ENCODE measurements at regions not wholly inside any gene's neighbourhood (a gene's known extent, or its start where the extent isn't known, plus 50 kb on each side); places are given as distances from the start of the nearest gene placed in this dataset.
A peak's percentile ranks its signal among the peaks of the same experiment; 100 is the strongest.

DNA sequence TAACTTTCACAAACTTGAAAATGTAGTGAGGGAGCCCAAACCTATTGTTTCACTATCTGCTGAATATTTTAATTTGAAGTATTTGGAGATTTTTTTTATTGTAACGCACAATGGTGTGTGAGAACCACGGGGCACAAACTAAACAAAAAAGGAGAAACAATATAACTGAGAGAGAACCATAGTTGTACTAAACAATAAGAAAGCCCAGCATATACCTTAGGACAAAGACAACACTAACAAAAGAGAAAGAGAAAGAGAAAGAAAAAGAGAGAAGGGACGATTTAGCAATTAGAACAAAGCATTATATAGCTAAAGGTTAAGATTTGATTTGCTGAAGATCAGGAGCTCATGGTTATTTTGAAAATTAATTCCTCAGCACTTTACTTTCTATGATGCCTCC, 906.0 kb upstream of the NXPH2 start:
- H3K4me1 Mint-ChIP-seq, result peaks cover 31 to 38% of the 10 kb centered on the region in 2 experiments
- no peak overlapping the region for H2BK120ac ChIP-seq (ENCODE audit: low read depth, low read length, poor library complexity, severe bottlenecking)

More for the DNA sequence above, 906.0 kb upstream of the NXPH2 start:
- no peaks in the 10 kb centered on the region for H3K9me3 ChIP-seq (ENCODE audit: control insufficient read depth, low read depth, low read length)
- H2BK15ac ChIP-seq (ENCODE audit: low read depth, low read length), result no peak overlapping the region
- no peak overlapping the region for H4K5ac ChIP-seq (ENCODE audit: insufficient read length, low read depth, low read length)
- H3K56ac ChIP-seq (ENCODE audit: insufficient read length, low read depth, low read length), result no peak overlapping the region
- no peak overlapping the region for H2AFZ ChIP-seq (ENCODE audit: low read length)
- H3T11ph ChIP-seq (ENCODE audit: low read length), result no peak overlapping the region
- no peak overlapping the region for H3K27ac ChIP-seq (ENCODE audit: insufficient read length, low read depth, low read length)
- Mint-ChIP-seq H3K27me3 (ENCODE audit: low read depth) (no peaks in the 10 kb centered on the region), H3K27ac (peak overlapping the region in 1 of 3 experiments; percentile 68; a peak in 1 of 7 replicates), H3K9me3 (peaks cover 5 to 8% of the 10 kb centered on the region in 2 experiments; a peak in 2 of 5 replicates), H3K36me3 (ENCODE audit: insufficient read depth in 1 of 3, low read depth in 3 of 3) (0 out of 7 replicates have a peak, but pooled peaks cover 0 to 4% (median 1%) of the 10 kb centered on the region in 3 experiments), H3K4me3 (no peak overlapping the region)
- H2BK20ac ChIP-seq (ENCODE audit: low read depth, low read length, poor library complexity, severe bottlenecking), result no peak overlapping the region
- H3K14ac ChIP-seq (ENCODE audit: insufficient read depth, low read length), result no peak overlapping the region
- H4K20me1 ChIP-seq (ENCODE audit: control insufficient read depth, insufficient read depth, insufficient read length), result no peaks in the 10 kb centered on the region
- no CpG with 5 or more reads among the region's 3 CpGs for WGBS (ENCODE audit: extremely low coverage, insufficient read length, low lambda C conversion rate)
- no peaks in the 10 kb centered on the region for H3K79me2 ChIP-seq (ENCODE audit: insufficient read depth, low read length)
- H4K8ac ChIP-seq (replicated peaks; ENCODE audit: insufficient read length, low read depth, low read length), result no peak overlapping the region
- no peak overlapping the region for H3K4me2 ChIP-seq (ENCODE audit: insufficient read depth, insufficient read length, low read length)
- no peak overlapping the region for H3K9ac ChIP-seq (ENCODE audit: extremely low read depth, insufficient read length, low read length)
- H3K4ac ChIP-seq (ENCODE audit: low read depth, low read length), result no peak overlapping the region
- H2BK5ac ChIP-seq (ENCODE audit: insufficient read length, low read length), result no peak overlapping the region
- H3K27me3 ChIP-seq (ENCODE audit: insufficient read depth, low read length), result no peaks in the 10 kb centered on the region
- TF ChIP-seq, protein P1, sequence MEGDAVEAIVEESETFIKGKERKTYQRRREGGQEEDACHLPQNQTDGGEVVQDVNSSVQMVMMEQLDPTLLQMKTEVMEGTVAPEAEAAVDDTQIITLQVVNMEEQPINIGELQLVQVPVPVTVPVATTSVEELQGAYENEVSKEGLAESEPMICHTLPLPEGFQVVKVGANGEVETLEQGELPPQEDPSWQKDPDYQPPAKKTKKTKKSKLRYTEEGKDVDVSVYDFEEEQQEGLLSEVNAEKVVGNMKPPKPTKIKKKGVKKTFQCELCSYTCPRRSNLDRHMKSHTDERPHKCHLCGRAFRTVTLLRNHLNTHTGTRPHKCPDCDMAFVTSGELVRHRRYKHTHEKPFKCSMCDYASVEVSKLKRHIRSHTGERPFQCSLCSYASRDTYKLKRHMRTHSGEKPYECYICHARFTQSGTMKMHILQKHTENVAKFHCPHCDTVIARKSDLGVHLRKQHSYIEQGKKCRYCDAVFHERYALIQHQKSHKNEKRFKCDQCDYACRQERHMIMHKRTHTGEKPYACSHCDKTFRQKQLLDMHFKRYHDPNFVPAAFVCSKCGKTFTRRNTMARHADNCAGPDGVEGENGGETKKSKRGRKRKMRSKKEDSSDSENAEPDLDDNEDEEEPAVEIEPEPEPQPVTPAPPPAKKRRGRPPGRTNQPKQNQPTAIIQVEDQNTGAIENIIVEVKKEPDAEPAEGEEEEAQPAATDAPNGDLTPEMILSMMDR (conservative IDR thresholded peaks at IDR 0.05), result no peak
- no peaks in the 10 kb centered on the region for H3K23me2 ChIP-seq (ENCODE audit: insufficient read length, low read depth, low read length, poor library complexity, severe bottlenecking)
- no peak overlapping the region for H3K18ac ChIP-seq (ENCODE audit: insufficient read length, low read depth, low read length)
- H4K91ac ChIP-seq (ENCODE audit: insufficient read length, low read depth, low read length), result no peak overlapping the region
- no peak for DNase-seq
- H2BK12ac ChIP-seq (ENCODE audit: insufficient read length, low read depth, low read length), result no peak overlapping the region
- no peak overlapping the region for H3K23ac ChIP-seq (ENCODE audit: insufficient read length, low read depth, low read length)
- H3K79me1 ChIP-seq (ENCODE audit: insufficient read depth, low read depth, low read length, poor library complexity, severe bottlenecking), result no peaks in the 10 kb centered on the region
- no peak overlapping the region for H2AK5ac ChIP-seq (ENCODE audit: insufficient read length, low read length)
- H3K4me1 ChIP-seq (ENCODE audit: insufficient read depth, low read length), result no peaks in the 10 kb centered on the region; the same call in 1 of the 2 replicates
